Retinal pigment epithelial cell (primary cell): ENCODE measurements at regions not wholly inside any gene's neighbourhood (a gene's known extent, or its start where the extent isn't known, plus 50 kb on each side); places are given as distances from the start of the nearest gene placed in this dataset.

Experiments used
- DNase-seq: peaks from one replicate; pipeline ENCODE4 v3.0.0-alpha.2; 2010; ENCODE audit warnings: low read depth
- H3K4me3 ChIP-seq: 2 replicates; pipeline ENCODE4 v1.5.1; 2011; ENCODE audit warnings: mild to moderate bottlenecking, low read length, control low read depth, moderate library complexity
- CTCF ChIP-seq: conservative IDR thresholded peaks from 2 replicates; pipeline ENCODE4 v1.5.1; 2011; ENCODE audit warnings: low read depth, low read length, control low read depth, inconsistent platforms

DNA sequence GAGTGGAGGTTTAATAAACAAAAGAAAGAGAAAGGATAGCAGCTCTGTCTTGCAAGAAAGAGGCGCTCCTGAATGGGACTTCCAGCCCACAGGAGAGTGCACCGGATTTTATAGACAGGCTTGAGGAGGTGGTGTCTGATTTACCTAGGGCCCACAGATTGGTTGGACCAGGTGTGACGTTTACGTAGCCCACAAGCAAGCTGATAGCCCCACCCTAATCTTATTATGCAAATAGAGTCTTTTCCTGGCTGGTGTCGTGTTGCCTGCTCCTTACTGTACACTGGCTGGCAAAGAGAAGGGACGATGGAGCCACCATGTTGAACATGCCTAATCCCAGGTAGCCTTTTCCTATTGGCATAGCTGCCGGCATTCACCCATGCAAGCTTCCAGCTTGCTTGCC is 319.7 kb upstream of the POM121L12 start:
- H3K4me3 ChIP-seq: no peak overlapping the region
- DNase-seq: no peak
- TF ChIP-seq CTCF: no peak

- H3K4me3 ChIP-seq: no peak overlapping the region
- no peak for DNase-seq
Observed at GRCh38 chr7:52712938-52713337, 322.5 kb upstream of the POM121L12 start.

DNA sequence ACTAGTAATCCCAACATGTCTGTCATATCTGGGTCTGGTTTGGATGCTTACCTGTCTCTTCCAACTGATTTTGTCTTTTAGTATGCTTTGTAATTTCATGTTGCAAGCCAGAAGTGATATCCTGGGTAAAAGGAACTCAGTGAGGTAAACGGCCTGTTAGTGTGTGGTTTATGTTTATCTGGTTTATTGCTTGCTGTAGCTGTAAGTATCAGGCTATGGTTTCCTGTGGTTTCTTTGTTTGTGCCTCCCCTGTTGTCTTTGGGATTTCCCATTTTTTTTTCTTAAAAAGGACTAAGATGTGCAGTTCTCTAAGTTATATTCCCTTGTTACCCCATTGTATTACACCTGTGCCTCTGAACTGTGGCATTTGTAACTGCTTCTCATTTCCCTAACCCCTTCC is 323.5 kb upstream of the POM121L12 start:
- no peak for DNase-seq
- no peak overlapping the region for H3K4me3 ChIP-seq
- TF ChIP-seq CTCF: no peak

More at GRCh38 chr7:52712938-52713337, 322.5 kb upstream of the POM121L12 start:
- TF ChIP-seq CTCF: no peak

- no peak for TF ChIP-seq CTCF
- H3K4me3 ChIP-seq: no peak overlapping the region
- no peak for DNase-seq
Observed at GRCh38 chr7:52708846-52709245, 326.6 kb upstream of the POM121L12 start.

DNA sequence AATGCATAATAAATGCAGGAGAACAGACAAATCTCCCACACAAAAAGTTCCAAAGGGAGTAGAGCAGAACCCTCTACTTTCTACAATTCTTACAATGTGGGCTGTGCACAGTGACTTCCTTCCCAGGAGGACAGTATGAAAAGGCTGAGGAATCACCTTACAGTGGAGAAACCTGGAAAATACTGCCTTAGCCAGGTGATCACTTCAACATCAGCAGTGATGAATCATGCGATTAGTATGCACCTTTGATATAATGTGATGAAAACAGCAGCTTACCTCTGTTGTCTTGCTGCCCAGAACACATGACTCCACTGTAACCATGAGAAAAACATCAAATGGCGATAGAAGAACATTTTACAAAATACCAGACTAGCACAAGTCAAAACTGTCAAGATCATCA is 329.7 kb upstream of the POM121L12 start:
- no peak for TF ChIP-seq CTCF
- DNase-seq: no peak
- H3K4me3 ChIP-seq: no peak overlapping the region

- TF ChIP-seq CTCF: no peak
- H3K4me3 ChIP-seq: no peak overlapping the region
- no peak for DNase-seq
Observed at GRCh38 chr7:52700349-52700748, 335.1 kb upstream of the POM121L12 start.

GRCh38 chr7:52695973-52696595 is 339.3 kb upstream of the POM121L12 start:
- TF ChIP-seq CTCF: no peak
- no peak overlapping the region for H3K4me3 ChIP-seq
- no peak for DNase-seq
